ENCODE measurements at regions not wholly inside any gene's neighbourhood (a gene's known extent, or its start where the extent isn't known, plus 50 kb on each side); places are given as distances from the start of the nearest gene placed in this dataset.

- DNase-seq (ENCODE audit: low read depth, low spot score) (no peak), ATAC-seq (no peak)
- Histone ChIP-seq H3K36me3 (ENCODE audit: control insufficient read depth, insufficient read depth, low read length) (no peaks in the 10 kb centered on the region), H3K27ac (ENCODE audit: low read length) (no peak overlapping the region), H3K4me3 (ENCODE audit: low read depth in 2 of 2, low read length in 2 of 2) (no peak overlapping the region), H3K27me3 (ENCODE audit: control insufficient read depth, insufficient read depth, low read length) (peaks cover 6% of the 10 kb centered on the region), H3K4me1 (ENCODE audit: control insufficient read depth, insufficient read depth, low read length) (no peaks in the 10 kb centered on the region), H3K9me3 (ENCODE audit: control insufficient read depth, insufficient read depth, low read depth, low read length) (no peaks in the 10 kb centered on the region)
- ChIA-PET POLR2A (no interaction called here), CTCF (interaction anchor here (0.8 kb wide), 1 partner anchor 13 kb away, joined by 7 read pairs; no protein-coding TSS in a partner anchor)
- BruUV-seq (replicated peaks): no TSS peak
- in situ Hi-C loops (cut with HindIII; ENCODE audit: low pct_unique_long_range_greater_than_20kb, low sequenced_read_pairs) (no loop called here), intact Hi-C loops (cut with micrococcal nuclease; ENCODE audit: unreplicated experiment) (no loop called here)
- TF ChIP-seq REST (IDR thresholded peaks at IDR 0.05; ENCODE audit: insufficient read depth in 1 of 2, low read depth in 2 of 2, low read length in 1 of 2) (no peak), CTCF (IDR thresholded peaks at IDR 0.05) (no peak), SIN3A (IDR thresholded peaks at IDR 0.05; ENCODE audit: borderline replicate concordance, insufficient read depth, low read depth, low read length) (no peak), TCF7L2 (IDR thresholded peaks at IDR 0.05; ENCODE audit: low read depth, low read length) (no peak), POLR2AphosphoS5 (IDR thresholded peaks at IDR 0.05; ENCODE audit: low read depth, low read length) (no peak)
Measured at GRCh38 chr1:25055324-25055780, 125.3 kb upstream of the RUNX3 start.

GRCh38 chr1:25054526-25055323 is 124.6 kb upstream of the RUNX3 start:
- H3K36me3 ChIP-seq (ENCODE audit: control insufficient read depth, insufficient read depth, low read length): no peaks in the 10 kb centered on the region
- BruUV-seq (replicated peaks): no TSS peak
- CTCF ChIA-PET: interaction anchor here (0.8 kb wide), 1 partner anchor 12 kb away, joined by 7 read pairs; no protein-coding TSS in a partner anchor
- no peaks in the 10 kb centered on the region for H3K9me3 ChIP-seq (ENCODE audit: control insufficient read depth, insufficient read depth, low read depth, low read length)
- intact Hi-C loops (cut with micrococcal nuclease; ENCODE audit: unreplicated experiment): no loop called here
- in situ Hi-C loops (cut with HindIII; ENCODE audit: low pct_unique_long_range_greater_than_20kb, low sequenced_read_pairs): no loop called here
- no peak for DNase-seq (ENCODE audit: low read depth, low spot score)
- no peak overlapping the region for H3K27ac ChIP-seq (ENCODE audit: low read length)
- POLR2A ChIA-PET: no interaction called here
- TF ChIP-seq REST (IDR thresholded peaks at IDR 0.05; ENCODE audit: insufficient read depth in 1 of 2, low read depth in 2 of 2, low read length in 1 of 2) (no peak), CTCF (IDR thresholded peaks at IDR 0.05) (no peak), POLR2AphosphoS5 (IDR thresholded peaks at IDR 0.05; ENCODE audit: low read depth, low read length) (no peak), SIN3A (IDR thresholded peaks at IDR 0.05; ENCODE audit: borderline replicate concordance, insufficient read depth, low read depth, low read length) (no peak), TCF7L2 (IDR thresholded peaks at IDR 0.05; ENCODE audit: low read depth, low read length) (no peak)
- ATAC-seq: no peak
- peaks cover 6% of the 10 kb centered on the region for H3K27me3 ChIP-seq (ENCODE audit: control insufficient read depth, insufficient read depth, low read length)
- no peaks in the 10 kb centered on the region for H3K4me1 ChIP-seq (ENCODE audit: control insufficient read depth, insufficient read depth, low read length)
- no peak overlapping the region for H3K4me3 ChIP-seq (ENCODE audit: low read depth in 2 of 2, low read length in 2 of 2)
